GM19452 (cell line): ENCODE measurements at regions not wholly inside any gene's neighbourhood (a gene's known extent, or its start where the extent isn't known, plus 50 kb on each side); places are given as distances from the start of the nearest gene placed in this dataset.
"Not testable (repeated sequence)": the region's sequence is repeated elsewhere in the genome, so short reads cannot be mapped to it uniquely, and the experiment has no call there.

ENCODE experiments used
- ATAC-seq: cut with Tn5 transposase; IDR thresholded peaks from one replicate; pipeline ENCODE4 v1.9.1; 2021; ENCODE audit not compliant: unreplicated experiment

GRCh38 chr18:42530276-42530675, 575.2 kb downstream of the PIK3C3 start:
- ATAC-seq: no peak

- ATAC-seq: no peak
Measured at GRCh38 chr18:42532119-42532518, 577.1 kb downstream of the PIK3C3 start.

GRCh38 chr18:42533009-42533575, 578.1 kb downstream of the PIK3C3 start:
- no peak for ATAC-seq

- no peak for ATAC-seq
Measured at GRCh38 chr18:42533616-42534015, 578.6 kb downstream of the PIK3C3 start.

- no peak for ATAC-seq
Measured at GRCh38 chr18:42534313-42534712, 579.3 kb downstream of the PIK3C3 start.

GRCh38 chr18:42536442-42536841, 579.0 kb downstream of the RIT2 start:
- no peak for ATAC-seq

- ATAC-seq: no peak
Measured at GRCh38 chr18:42537291-42537690, 578.2 kb downstream of the RIT2 start.

GRCh38 chr18:42544901-42545300, 570.6 kb downstream of the RIT2 start:
- no peak for ATAC-seq

GRCh38 chr18:42545825-42546224, 569.7 kb downstream of the RIT2 start:
- no peak for ATAC-seq

- no peak for ATAC-seq
Measured at GRCh38 chr18:42548493-42548892, 567.0 kb downstream of the RIT2 start.

GRCh38 chr18:42549596-42549995, 565.9 kb downstream of the RIT2 start:
- no peak for ATAC-seq

- ATAC-seq: not testable (repeated sequence)
Measured at GRCh38 chr18:42552559-42552958, 562.9 kb downstream of the RIT2 start.

GRCh38 chr18:42559069-42559690, 556.3 kb downstream of the RIT2 start:
- no peak for ATAC-seq

- ATAC-seq: no peak
Measured at GRCh38 chr18:42561521-42561920, 554.0 kb downstream of the RIT2 start.

GRCh38 chr18:42563995-42564394, 551.5 kb downstream of the RIT2 start:
- no peak for ATAC-seq

GRCh38 chr18:42564761-42565160, 550.7 kb downstream of the RIT2 start:
- no peak for ATAC-seq

- ATAC-seq: no peak
Measured at GRCh38 chr18:42568773-42569172, 546.7 kb downstream of the RIT2 start.

GRCh38 chr18:42574871-42575270, 540.6 kb downstream of the RIT2 start:
- ATAC-seq: no peak

- ATAC-seq: no peak
Measured at GRCh38 chr18:42576124-42576523, 539.4 kb downstream of the RIT2 start.

GRCh38 chr18:42578792-42579191, 536.7 kb downstream of the RIT2 start:
- no peak for ATAC-seq

GRCh38 chr18:42582266-42582665, 533.2 kb downstream of the RIT2 start:
- ATAC-seq: no peak

- no peak for ATAC-seq
Measured at GRCh38 chr18:42583283-42583731, 532.2 kb downstream of the RIT2 start.

GRCh38 chr18:42586601-42587000, 528.9 kb downstream of the RIT2 start:
- no peak for ATAC-seq
